Right forelimb (tissue), 1 donor: ENCODE measurements at regions not wholly inside any gene's neighbourhood (a gene's known extent, or its start where the extent isn't known, plus 50 kb on each side); places are given as distances from the start of the nearest gene placed in this dataset.
"Not testable (repeated sequence)": the region's sequence is repeated elsewhere in the genome, so short reads cannot be mapped to it uniquely, and the experiment has no call there.

Source experiments
- DNase-seq: peaks from one replicate; pipeline ENCODE4 v3.0.0-alpha.2; 2018

GRCh38 chr6:21282360-21282759, 311.2 kb upstream of the SOX4 start:
- not testable (repeated sequence) for DNase-seq

GRCh38 chr6:21284166-21284565, 309.4 kb upstream of the SOX4 start:
- DNase-seq, result no peak

DNA sequence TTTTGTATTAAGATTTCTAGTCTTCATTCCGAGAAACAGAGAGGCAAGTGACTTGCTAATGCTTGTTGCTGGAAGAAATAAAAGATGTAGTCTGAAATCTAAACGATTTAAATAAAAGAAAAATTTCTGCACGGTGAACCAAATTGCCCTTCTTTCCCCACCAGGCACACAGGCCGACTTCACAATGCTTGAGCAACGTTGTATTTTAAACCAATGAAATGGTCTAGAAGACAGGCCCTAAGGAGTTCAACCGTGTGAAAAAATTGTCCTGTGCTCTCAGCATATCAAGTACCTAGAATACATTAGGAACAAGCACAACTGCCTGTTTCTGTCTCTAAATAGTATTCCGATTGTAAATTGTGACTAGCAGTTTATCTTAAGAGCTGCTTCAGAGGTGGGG, 308.8 kb upstream of the SOX4 start:
- no peak for DNase-seq

- no peak for DNase-seq
Observed at GRCh38 chr6:21294144-21294543, 299.4 kb upstream of the SOX4 start.

DNA sequence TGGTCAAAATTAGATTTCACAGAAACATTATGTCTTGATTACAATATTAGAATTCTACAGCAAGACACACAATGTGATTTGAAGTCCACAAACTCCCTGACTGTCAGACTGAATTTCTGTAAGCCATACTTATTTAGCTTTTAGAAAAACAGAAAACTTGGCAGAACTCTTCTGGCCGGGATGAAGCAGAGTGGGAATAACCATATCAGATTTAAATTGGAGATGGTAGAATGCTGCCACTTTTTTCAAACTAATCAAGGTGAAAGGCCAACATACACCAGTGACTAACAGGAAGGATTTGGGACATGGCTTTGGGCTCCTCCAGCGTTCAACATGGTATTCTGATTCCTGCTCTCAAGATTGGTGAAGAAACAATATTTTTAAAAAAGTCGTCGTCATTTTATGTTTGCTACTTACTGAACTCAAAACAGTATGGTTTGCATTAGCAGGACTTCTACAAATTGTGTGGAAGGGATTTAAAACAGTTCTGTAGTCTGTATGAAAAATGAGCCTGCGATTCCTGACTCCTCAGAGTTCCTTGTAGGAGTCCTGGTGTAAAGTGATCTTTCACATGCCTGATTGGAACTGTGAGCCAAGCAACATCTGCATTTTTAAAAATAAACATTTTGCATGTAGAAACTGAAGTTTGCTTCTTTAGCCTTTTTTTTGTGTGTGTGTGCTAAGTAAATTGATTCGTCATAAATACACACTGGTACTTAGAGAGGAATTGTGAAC, 297.9 kb upstream of the SOX4 start:
- DNase-seq, result no peak

DNA sequence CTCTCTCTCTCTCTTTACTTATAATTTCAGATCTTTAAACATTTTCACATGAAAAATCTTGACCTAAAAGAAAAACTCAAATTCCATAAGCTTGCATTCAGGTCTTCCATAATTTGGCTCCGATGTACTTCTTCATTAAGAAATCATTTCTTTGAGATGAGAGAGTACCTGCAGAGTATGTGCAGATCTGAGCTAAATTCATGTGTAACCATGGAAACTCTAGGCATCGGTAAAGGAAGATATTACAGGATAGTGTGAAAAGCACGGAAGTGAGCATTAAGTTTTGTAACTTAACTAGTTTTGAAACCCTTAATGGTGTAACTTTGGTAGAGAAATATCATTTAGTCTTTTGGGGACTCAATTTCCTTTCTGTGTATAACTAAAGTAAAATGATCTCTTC, 295.9 kb upstream of the SOX4 start:
- DNase-seq, result no peak

GRCh38 chr6:21299216-21299615, 294.3 kb upstream of the SOX4 start:
- DNase-seq, result no peak

DNA sequence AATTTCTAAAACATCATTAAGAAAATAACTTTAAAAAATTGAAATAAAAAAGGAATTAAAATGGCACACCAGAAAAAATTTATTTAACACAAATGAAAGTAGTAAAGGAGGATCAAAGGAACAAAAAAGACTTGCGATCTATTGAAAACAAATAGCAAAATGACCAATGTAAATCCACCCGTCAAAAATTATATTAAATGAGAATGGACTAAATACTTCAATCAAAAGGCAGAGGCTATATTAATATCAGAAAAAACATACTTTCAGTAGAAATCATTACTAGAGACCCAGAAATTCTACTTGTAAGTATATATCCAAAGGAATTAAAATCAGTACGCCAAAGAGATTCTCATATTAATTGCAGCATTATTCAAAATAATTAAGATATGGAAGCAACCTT, 293.1 kb upstream of the SOX4 start:
- DNase-seq, result no peak

GRCh38 chr6:21305893-21306332, 287.6 kb upstream of the SOX4 start:
- DNase-seq, result no peak

DNA sequence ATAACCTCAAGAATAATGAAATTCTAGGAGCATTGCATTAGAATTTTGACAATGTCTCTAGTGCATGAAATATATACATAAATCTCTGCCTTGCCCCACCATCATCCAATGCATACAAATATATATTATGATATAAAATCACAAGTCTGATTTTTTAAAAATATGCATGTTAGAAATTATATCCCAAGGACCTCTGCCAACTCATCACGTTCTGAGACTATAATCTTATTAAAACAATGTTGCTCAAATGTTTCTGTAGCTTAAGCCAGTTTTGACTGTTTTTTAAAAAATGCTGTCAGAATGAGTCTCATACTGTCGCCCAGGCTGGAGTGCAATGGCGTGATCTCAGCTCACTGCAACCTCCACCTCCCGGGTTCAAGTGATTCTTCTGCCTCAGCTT, 287.0 kb upstream of the SOX4 start:
- DNase-seq, result no peak

DNA sequence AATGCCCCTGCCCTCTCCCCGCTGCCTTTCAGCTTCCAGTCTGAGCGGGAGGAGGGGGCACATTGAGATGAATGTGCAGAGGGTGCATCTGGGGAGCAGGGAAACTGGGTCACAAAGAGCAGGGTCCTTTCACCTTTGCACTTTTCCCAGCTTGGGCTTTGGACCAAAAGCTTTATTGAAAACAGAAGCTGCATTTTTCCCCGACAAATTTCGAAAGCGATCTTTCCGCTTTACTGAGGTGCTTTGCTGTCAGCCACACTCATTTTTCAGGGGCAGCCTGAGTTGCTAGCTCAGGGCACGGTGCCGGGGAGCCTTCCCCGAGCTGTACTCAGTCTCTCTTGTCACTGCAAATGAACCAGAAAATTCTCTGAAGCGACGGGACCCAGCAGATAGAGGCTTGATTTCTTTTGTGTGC, 283.7 kb upstream of the SOX4 start:
- no peak for DNase-seq

GRCh38 chr6:21310568-21311140, 282.9 kb upstream of the SOX4 start:
- no peak for DNase-seq

DNA sequence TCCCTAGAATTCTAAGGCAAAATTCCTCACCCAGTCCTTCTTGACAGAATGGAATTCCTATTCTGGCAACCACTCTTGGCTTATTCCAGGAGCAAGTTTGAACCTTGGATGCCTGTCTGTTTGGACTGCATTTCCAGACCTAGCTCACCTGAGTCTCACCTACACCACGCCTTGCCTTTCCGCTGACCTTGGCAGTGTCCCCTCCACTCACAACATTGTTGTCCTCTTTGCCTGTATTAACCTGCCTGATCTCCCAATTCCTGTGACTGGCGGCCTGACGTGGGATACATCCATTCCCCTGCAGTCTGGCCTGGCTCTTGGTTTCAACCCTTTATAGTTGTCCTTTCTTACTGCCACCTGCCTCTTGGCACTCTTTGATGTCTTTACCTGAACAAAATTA, 281.4 kb upstream of the SOX4 start:
- DNase-seq, result no peak

DNA sequence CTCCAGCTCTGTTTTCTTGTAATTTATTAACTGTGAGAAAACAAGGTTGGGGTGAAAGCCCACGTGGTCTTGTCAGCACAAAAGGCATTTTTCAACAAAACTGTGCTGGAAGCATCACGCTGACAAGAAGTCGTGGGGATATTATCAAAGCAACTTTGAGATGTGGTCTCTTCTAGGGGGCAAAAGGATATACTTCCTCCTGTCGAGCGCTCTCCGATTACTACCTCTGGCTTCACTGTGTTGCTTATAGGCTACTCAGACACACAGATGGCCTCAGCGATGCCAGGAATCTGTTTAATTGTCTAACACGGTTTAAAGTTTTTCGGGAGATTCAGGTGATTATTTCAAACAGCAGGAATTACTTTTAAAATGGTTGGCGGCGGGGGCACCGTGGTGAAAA, 275.9 kb upstream of the SOX4 start:
- no peak for DNase-seq

- DNase-seq, result no peak
Observed at GRCh38 chr6:21321076-21321475, 272.5 kb upstream of the SOX4 start.

- DNase-seq, result no peak
Observed at GRCh38 chr6:21321531-21321930, 272.0 kb upstream of the SOX4 start.

- DNase-seq, result no peak
Observed at GRCh38 chr6:21323577-21323976, 270.0 kb upstream of the SOX4 start.

DNA sequence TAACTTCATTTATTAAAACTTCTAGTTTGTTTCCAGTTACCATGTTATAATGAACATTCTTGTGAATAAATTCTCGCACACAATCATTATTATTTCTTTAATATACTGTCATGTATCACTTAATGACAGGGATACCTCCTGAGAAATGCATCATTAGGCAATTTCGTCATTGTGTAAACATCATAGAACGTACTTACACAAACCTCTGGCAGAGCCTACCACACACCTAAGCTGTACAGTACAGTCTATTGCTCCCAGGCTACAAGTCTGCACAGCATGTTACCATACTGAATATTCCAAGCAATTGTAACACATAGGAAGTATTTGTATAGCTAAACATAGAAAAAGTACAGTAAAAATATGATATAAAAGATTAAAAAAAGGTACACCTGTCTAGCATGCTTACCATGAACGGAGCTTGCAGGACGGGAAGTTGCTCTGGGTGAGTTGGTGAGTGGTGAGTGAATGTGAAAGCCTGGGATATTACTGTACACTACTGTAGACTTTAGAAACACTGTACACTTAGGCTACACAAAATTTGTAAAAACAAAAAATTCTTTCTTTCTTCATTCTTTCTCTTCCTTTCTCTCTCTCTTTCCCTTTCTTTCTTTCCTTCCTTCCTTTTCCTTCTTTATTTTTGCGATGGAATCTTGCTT, 268.2 kb upstream of the SOX4 start:
- no peak for DNase-seq

DNA sequence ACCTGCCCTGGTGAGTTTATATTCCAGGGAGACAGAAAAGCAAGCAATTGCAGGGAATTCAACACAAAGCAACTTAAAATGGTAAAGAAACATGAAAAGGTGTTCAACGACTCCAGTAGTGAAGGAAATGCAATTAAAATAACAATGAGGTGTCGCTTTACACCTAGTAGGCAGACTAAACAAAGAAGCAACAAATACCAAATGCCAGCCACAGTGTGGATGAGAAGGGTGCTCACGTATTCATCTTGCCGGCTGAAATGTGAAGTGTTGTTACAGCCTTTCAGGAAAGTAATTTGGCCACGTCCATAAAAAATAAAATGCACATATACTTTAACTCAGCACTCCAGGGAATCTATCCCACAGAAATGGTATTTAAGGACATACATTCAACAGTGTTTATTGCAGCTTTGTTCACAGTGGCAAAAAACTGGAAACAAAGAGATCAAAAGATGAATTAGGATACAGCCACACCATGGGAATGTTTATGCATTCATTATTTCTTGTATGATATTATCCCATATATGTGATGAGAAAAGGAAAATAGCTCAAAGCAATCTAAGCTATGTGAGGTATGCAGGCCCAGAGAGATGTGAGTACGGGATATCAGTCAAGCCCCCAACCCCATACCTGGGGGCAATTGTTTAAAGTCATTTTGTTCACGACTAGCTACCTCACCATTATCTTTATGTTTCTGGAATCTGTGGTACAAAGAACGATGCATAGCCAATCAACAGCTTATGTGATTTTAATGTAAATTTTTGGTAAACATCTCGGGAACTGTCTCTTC, 266.0 kb upstream of the SOX4 start:
- DNase-seq, result no peak

DNA sequence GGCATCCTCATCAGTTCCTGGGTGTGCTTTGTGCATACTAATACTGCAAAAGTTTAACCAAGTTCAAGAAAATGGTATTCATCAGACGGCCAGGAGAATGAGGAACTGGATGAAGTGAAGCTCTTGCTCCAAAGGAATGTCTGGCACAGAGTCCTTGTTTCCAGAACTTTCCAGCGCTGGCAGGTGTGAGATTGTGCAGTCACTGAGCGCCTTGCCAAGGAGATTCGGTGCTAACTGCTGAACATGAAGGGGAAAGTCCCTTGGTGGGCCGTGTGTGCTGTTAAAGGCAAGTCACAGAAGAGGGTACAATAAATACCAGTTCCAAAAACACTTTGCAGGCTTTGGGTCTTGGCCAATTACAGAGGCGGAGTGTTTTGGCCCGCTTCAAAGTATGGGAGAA, 262.3 kb upstream of the SOX4 start:
- DNase-seq, result peak; percentile 77

DNA sequence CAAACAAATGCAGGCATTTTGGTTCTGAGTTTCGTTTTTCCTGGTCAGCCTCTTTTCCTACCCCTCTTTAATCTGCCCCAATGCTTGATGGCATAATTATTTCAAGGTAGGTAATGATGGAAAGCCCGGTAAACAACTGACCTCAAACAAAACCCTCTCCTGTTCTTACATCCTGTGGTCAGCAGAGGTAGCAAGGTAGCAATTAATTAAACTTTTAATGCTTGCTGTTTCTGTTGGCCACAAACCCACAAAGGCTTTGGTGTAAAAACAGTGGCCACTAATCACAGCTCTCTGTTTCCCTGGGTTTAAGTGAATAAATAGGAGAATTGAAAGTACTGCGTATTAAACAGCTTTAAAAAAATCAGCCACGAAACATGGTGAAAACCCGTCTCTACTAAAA, 261.5 kb upstream of the SOX4 start:
- no peak for DNase-seq

GRCh38 chr6:21332660-21333059, 260.9 kb upstream of the SOX4 start:
- DNase-seq, result no peak

DNA sequence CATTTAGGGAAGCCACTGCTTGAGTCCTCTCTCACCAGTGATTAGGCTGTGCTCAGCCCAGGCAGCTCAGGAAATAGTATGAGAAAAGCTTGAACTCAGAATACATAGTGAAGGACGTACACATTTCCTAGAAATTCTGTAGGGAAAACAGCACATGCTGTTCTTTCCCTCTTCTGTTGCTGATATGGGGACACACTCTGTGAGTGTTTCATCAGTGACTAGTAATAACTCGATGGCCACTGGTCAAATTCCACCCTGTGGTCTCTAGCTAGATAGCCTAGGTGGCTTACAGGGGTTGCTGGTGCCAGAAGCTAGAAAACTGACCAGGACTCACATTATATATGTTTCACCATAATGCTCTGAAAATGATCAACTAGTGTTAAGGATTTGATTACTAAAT, 259.8 kb upstream of the SOX4 start:
- no peak for DNase-seq

DNA sequence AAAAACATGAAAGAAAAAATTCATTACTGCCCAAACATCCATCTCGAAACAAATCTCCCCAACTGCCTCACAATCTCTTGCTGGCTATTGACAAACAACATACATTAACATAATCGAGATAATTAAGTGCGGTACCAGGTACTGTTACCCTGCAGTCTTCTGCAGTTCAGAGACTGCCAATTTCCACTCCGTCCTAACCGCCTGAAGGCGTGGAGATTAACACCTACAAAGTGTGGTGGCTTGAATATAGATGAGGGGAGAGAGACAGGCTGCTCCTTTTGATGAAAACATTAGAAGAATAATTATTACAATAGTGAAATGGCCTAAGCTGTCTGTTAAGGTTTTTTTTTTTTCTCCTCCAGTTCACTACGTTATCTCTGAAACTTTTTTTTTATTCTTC, 258.9 kb upstream of the SOX4 start:
- DNase-seq, result no peak
